ENCODE measurements at regions not wholly inside any gene's neighbourhood (a gene's known extent, or its start where the extent isn't known, plus 50 kb on each side); places are given as distances from the start of the nearest gene placed in this dataset.

DNA sequence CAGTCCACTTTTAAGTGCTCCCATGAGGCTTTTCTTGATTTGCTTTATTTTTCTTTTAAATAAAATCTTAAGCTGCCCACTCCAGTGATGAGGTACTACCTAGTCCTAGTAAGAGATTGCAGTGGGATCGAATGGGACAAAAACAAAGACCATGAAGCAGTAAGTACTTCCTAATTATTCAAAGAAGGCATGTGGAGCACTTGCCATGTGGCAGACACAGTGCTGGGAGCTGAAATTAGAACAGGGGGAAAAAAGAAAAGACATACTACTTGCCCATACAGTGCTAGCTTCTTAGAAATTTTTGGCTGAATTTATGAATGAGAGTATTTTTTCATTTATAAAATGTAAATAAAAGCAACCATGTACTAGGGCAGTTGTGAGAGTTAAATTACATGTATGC is 239.9 kb upstream of the TNC start:
- TF ChIP-seq EP300 (IDR thresholded peaks at IDR 0.05) (no peak), CTCF (IDR thresholded peaks at IDR 0.05) (no peak)
- ATAC-seq (ENCODE audit: low FRiP score in 2 of 2) (no peak), DNase-seq (no peak)
- Histone ChIP-seq H3K36me3 (no peaks in the 10 kb centered on the region), H3K4me1 (no peaks in the 10 kb centered on the region), H3K27me3 (no peaks in the 10 kb centered on the region), H3K4me3 (no peak overlapping the region), H3K9me3 (no peaks in the 10 kb centered on the region), H3K27ac (no peak overlapping the region)
- WGBS, 2 donors, result 49 to 65% methylated on average over 1 of the region's 1 CpG

GRCh38 chr9:115359017-115359780 is 241.2 kb upstream of the TNC start:
- ATAC-seq (ENCODE audit: low FRiP score in 2 of 2) (no peak), DNase-seq (no peak)
- H3K27ac ChIP-seq, result no peak overlapping the region
- 65 to 67% methylated on average over 5 of the region's 5 CpGs for WGBS, 2 donors
- TF ChIP-seq EP300 (IDR thresholded peaks at IDR 0.05) (no peak), CTCF (IDR thresholded peaks at IDR 0.05) (no peak), POLR2AphosphoS5 (IDR thresholded peaks at IDR 0.05) (no peak), POLR2A (IDR thresholded peaks at IDR 0.05) (no peak)
- no peaks in the 10 kb centered on the region for H3K36me3 ChIP-seq
- no peaks in the 10 kb centered on the region for H3K4me1 ChIP-seq
- no peak overlapping the region for H3K4me3 ChIP-seq
- H3K27me3 ChIP-seq, result no peaks in the 10 kb centered on the region
- H3K9me3 ChIP-seq, result no peaks in the 10 kb centered on the region

GRCh38 chr9:115360122-115360521 is 242.2 kb upstream of the TNC start:
- Histone ChIP-seq H3K4me3 (no peak overlapping the region), H3K4me1 (no peaks in the 10 kb centered on the region), H3K27me3 (no peaks in the 10 kb centered on the region), H3K36me3 (no peaks in the 10 kb centered on the region), H3K27ac (no peak overlapping the region), H3K9me3 (no peaks in the 10 kb centered on the region)
- TF ChIP-seq POLR2AphosphoS5 (IDR thresholded peaks at IDR 0.05), result no peak
- no peak for TF ChIP-seq POLR2A (IDR thresholded peaks at IDR 0.05)
- TF ChIP-seq CTCF (IDR thresholded peaks at IDR 0.05), result no peak
- no peak for TF ChIP-seq EP300 (IDR thresholded peaks at IDR 0.05)
- no peak for DNase-seq
- 94 to 97% methylated on average over 5 of the region's 5 CpGs for WGBS, 2 donors
- no peak for ATAC-seq (ENCODE audit: low FRiP score in 2 of 2)

- H3K4me3 ChIP-seq, result no peak overlapping the region
- no peak for DNase-seq
- H3K27me3 ChIP-seq, result no peaks in the 10 kb centered on the region
- H3K4me1 ChIP-seq, result no peaks in the 10 kb centered on the region
- no peaks in the 10 kb centered on the region for H3K9me3 ChIP-seq
- 39 to 46% methylated on average over 2 of the region's 2 CpGs for WGBS, 2 donors
- TF ChIP-seq CTCF (IDR thresholded peaks at IDR 0.05), result no peak
- TF ChIP-seq EP300 (IDR thresholded peaks at IDR 0.05), result no peak
- TF ChIP-seq POLR2AphosphoS5 (IDR thresholded peaks at IDR 0.05), result no peak
- no peak for TF ChIP-seq POLR2A (IDR thresholded peaks at IDR 0.05)
- no peak for ATAC-seq (ENCODE audit: low FRiP score in 2 of 2)
- no peaks in the 10 kb centered on the region for H3K36me3 ChIP-seq
- no peak overlapping the region for H3K27ac ChIP-seq
These were observed 244.1 kb upstream of the TNC start for GRCh38 chr9:115362101-115362500.

GRCh38 chr9:115362640-115363039 is 244.7 kb upstream of the TNC start:
- Histone ChIP-seq H3K27ac (no peak overlapping the region), H3K4me3 (no peak overlapping the region), H3K4me1 (no peaks in the 10 kb centered on the region), H3K27me3 (no peaks in the 10 kb centered on the region), H3K36me3 (no peaks in the 10 kb centered on the region), H3K9me3 (no peaks in the 10 kb centered on the region)
- TF ChIP-seq EP300 (IDR thresholded peaks at IDR 0.05) (no peak), POLR2AphosphoS5 (IDR thresholded peaks at IDR 0.05) (no peak), CTCF (IDR thresholded peaks at IDR 0.05) (no peak), POLR2A (IDR thresholded peaks at IDR 0.05) (no peak)
- ATAC-seq (ENCODE audit: low FRiP score in 2 of 2) (no peak), DNase-seq (no peak)
- 72 to 78% methylated on average over 2 of the region's 2 CpGs for whole genome bisulfite sequencing, 2 donors

Data from upper lobe of left lung (tissue), 6 donors.